Fibroblast of skin of left biceps (primary cell): ENCODE measurements at regions not wholly inside any gene's neighbourhood (a gene's known extent, or its start where the extent isn't known, plus 50 kb on each side); places are given as distances from the start of the nearest gene placed in this dataset.
"Not testable (repeated sequence)": the region's sequence is repeated elsewhere in the genome, so short reads cannot be mapped to it uniquely, and the experiment has no call there.

ENCODE experiments used
- DNase-seq, 2 experiments: peaks; one replicate each; pipeline ENCODE4 v3.0.0-alpha.2; 2013; ENCODE audit warnings: low read depth in 2 of 2

- no peak for DNase-seq
These were observed 136.9 kb upstream of the SAMSN1 start for GRCh38 chr21:14683063-14683462.

GRCh38 chr21:14678973-14679574, 133.0 kb upstream of the SAMSN1 start:
- no peak for DNase-seq

GRCh38 chr21:14677639-14678179, 131.6 kb upstream of the SAMSN1 start:
- no peak for DNase-seq

GRCh38 chr21:14677013-14677412, 130.9 kb upstream of the SAMSN1 start:
- no peak for DNase-seq

- no peak for DNase-seq
These were observed 129.8 kb upstream of the SAMSN1 start for GRCh38 chr21:14675774-14676530.

- no peak for DNase-seq
These were observed 127.5 kb upstream of the SAMSN1 start for GRCh38 chr21:14673649-14674048.

GRCh38 chr21:14672466-14672865, 126.4 kb upstream of the SAMSN1 start:
- DNase-seq: no peak

- no peak for DNase-seq
These were observed 124.3 kb upstream of the SAMSN1 start for GRCh38 chr21:14670409-14670808.

GRCh38 chr21:14669092-14669491, 123.0 kb upstream of the SAMSN1 start:
- not testable (repeated sequence) for DNase-seq

- no peak for DNase-seq
These were observed 111.3 kb upstream of the SAMSN1 start for GRCh38 chr21:14657241-14658008.

GRCh38 chr21:14646893-14647292, 100.8 kb upstream of the SAMSN1 start:
- no peak for DNase-seq

- DNase-seq: no peak
These were observed 99.6 kb upstream of the SAMSN1 start for GRCh38 chr21:14645702-14646101.

- DNase-seq: no peak
These were observed 86.2 kb upstream of the SAMSN1 start for GRCh38 chr21:14632359-14632758.

GRCh38 chr21:14630556-14631069, 84.5 kb upstream of the SAMSN1 start:
- no peak for DNase-seq

- DNase-seq: no peak
These were observed 83.3 kb upstream of the SAMSN1 start for GRCh38 chr21:14629461-14629860.

GRCh38 chr21:14623079-14623478, 77.0 kb upstream of the SAMSN1 start:
- not testable (repeated sequence) for DNase-seq

- DNase-seq: no peak
These were observed 74.0 kb upstream of the SAMSN1 start for GRCh38 chr21:14620152-14620551.

- no peak for DNase-seq
These were observed 71.8 kb upstream of the SAMSN1 start for GRCh38 chr21:14617871-14618270.

- DNase-seq: no peak
These were observed 70.9 kb upstream of the SAMSN1 start for GRCh38 chr21:14617040-14617393.

- no peak for DNase-seq
These were observed 70.4 kb upstream of the SAMSN1 start for GRCh38 chr21:14616380-14617039.

GRCh38 chr21:14615359-14615974, 69.4 kb upstream of the SAMSN1 start:
- DNase-seq: no peak
